SK-N-MC (cell line): ENCODE measurements at regions not wholly inside any gene's neighbourhood (a gene's known extent, or its start where the extent isn't known, plus 50 kb on each side); places are given as distances from the start of the nearest gene placed in this dataset.

Experiments
- EZH2 ChIP-seq: fragments of 200-600 bp; sonication (generic); IDR thresholded peaks from one replicate; pipeline ENCODE4 v1.6.1; 2017; ENCODE audit warnings: antibody characterized with exemption
- FOXP2 ChIP-seq: optimal IDR thresholded peaks from 2 replicates; pipeline ENCODE3; 2011; ENCODE audit warnings: mild to moderate bottlenecking, moderate library complexity; ENCODE audit not compliant: insufficient read depth; ENCODE audit errors: extremely low read length, control extremely low read depth
- POLR2AphosphoS5 ChIP-seq: IDR thresholded peaks from 2 replicates; pipeline ENCODE4 v1.6.1; 2012; ENCODE audit warnings: mild to moderate bottlenecking, low read depth, low read length, borderline replicate concordance

- TF ChIP-seq POLR2AphosphoS5 (no peak), EZH2 (no peak), FOXP2 (no peak)
These were observed 135.2 kb downstream of the GPR37 start for GRCh38 chr7:124630395-124630794.
